ENCODE measurements at regions not wholly inside any gene's neighbourhood (a gene's known extent, or its start where the extent isn't known, plus 50 kb on each side); places are given as distances from the start of the nearest gene placed in this dataset.

- H3K4me2 ChIP-seq (ENCODE audit: insufficient read depth, insufficient read length, low read length) = no peak overlapping the region
- no peaks in the 10 kb centered on the region for H3K79me1 ChIP-seq (ENCODE audit: insufficient read depth, low read depth, low read length, poor library complexity, severe bottlenecking)
- no peak for DNase-seq
- no peak overlapping the region for H2BK5ac ChIP-seq (ENCODE audit: insufficient read length, low read length)
- no peaks in the 10 kb centered on the region for H3K27me3 ChIP-seq (ENCODE audit: insufficient read depth, low read length)
- no peak overlapping the region for H3K9ac ChIP-seq (ENCODE audit: extremely low read depth, insufficient read length, low read length)
- no peaks in the 10 kb centered on the region for H4K20me1 ChIP-seq (ENCODE audit: control insufficient read depth, insufficient read depth, insufficient read length)
- H3K4me1 ChIP-seq (ENCODE audit: insufficient read depth, low read length) = peaks cover 9% of the 10 kb centered on the region; the same call in 1 of the 2 replicates
- Mint-ChIP-seq H3K4me3 (no peak overlapping the region), H3K9me3 (no peaks in the 10 kb centered on the region; a peak in 1 of 5 replicates), H3K27ac (no peak overlapping the region), H3K27me3 (ENCODE audit: low read depth) (peaks cover 15% of the 10 kb centered on the region), H3K36me3 (ENCODE audit: insufficient read depth in 1 of 3, low read depth in 3 of 3) (no peaks in the 10 kb centered on the region), H3K4me1 (peaks cover 21% of the 10 kb centered on the region in 2 experiments)
- no peak overlapping the region for H2BK20ac ChIP-seq (ENCODE audit: low read depth, low read length, poor library complexity, severe bottlenecking)
- H3T11ph ChIP-seq (ENCODE audit: low read length) = no peak overlapping the region
- H3K23me2 ChIP-seq (ENCODE audit: insufficient read length, low read depth, low read length, poor library complexity, severe bottlenecking) = no peaks in the 10 kb centered on the region
- no peak overlapping the region for H4K91ac ChIP-seq (ENCODE audit: insufficient read length, low read depth, low read length)
- H3K23ac ChIP-seq (ENCODE audit: insufficient read length, low read depth, low read length) = no peak overlapping the region
- no peak overlapping the region for H2AK5ac ChIP-seq (ENCODE audit: insufficient read length, low read length)
- H3K18ac ChIP-seq (ENCODE audit: insufficient read length, low read depth, low read length) = no peak overlapping the region
- H2AFZ ChIP-seq (ENCODE audit: low read length) = no peak overlapping the region
- H3K56ac ChIP-seq (ENCODE audit: insufficient read length, low read depth, low read length) = no peak overlapping the region
- TF ChIP-seq, protein P1, sequence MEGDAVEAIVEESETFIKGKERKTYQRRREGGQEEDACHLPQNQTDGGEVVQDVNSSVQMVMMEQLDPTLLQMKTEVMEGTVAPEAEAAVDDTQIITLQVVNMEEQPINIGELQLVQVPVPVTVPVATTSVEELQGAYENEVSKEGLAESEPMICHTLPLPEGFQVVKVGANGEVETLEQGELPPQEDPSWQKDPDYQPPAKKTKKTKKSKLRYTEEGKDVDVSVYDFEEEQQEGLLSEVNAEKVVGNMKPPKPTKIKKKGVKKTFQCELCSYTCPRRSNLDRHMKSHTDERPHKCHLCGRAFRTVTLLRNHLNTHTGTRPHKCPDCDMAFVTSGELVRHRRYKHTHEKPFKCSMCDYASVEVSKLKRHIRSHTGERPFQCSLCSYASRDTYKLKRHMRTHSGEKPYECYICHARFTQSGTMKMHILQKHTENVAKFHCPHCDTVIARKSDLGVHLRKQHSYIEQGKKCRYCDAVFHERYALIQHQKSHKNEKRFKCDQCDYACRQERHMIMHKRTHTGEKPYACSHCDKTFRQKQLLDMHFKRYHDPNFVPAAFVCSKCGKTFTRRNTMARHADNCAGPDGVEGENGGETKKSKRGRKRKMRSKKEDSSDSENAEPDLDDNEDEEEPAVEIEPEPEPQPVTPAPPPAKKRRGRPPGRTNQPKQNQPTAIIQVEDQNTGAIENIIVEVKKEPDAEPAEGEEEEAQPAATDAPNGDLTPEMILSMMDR (conservative IDR thresholded peaks at IDR 0.05) = no peak
- H3K14ac ChIP-seq (ENCODE audit: insufficient read depth, low read length) = no peak overlapping the region
- no peak overlapping the region for H4K8ac ChIP-seq (replicated peaks; ENCODE audit: insufficient read length, low read depth, low read length)
- H3K79me2 ChIP-seq (ENCODE audit: insufficient read depth, low read length) = no peaks in the 10 kb centered on the region
- no peak overlapping the region for H3K4ac ChIP-seq (ENCODE audit: low read depth, low read length)
- H2BK15ac ChIP-seq (ENCODE audit: low read depth, low read length) = no peak overlapping the region
- no peak overlapping the region for H3K27ac ChIP-seq (ENCODE audit: insufficient read length, low read depth, low read length)
- no CpG with 5 or more reads among the region's 8 CpGs for WGBS (ENCODE audit: extremely low coverage, insufficient read length, low lambda C conversion rate)
- no peaks in the 10 kb centered on the region for H3K9me3 ChIP-seq (ENCODE audit: control insufficient read depth, low read depth, low read length)
- H4K5ac ChIP-seq (ENCODE audit: insufficient read length, low read depth, low read length) = no peak overlapping the region
- H2BK12ac ChIP-seq (ENCODE audit: insufficient read length, low read depth, low read length) = no peak overlapping the region
- H2BK120ac ChIP-seq (ENCODE audit: low read depth, low read length, poor library complexity, severe bottlenecking) = no peak overlapping the region
Measured at GRCh38 chr6:111980971-111981840, 72.7 kb upstream of the CCN6 start.

Data from H9 (cell line).